Endothelial cell of umbilical vein (primary cell): ENCODE measurements at regions not wholly inside any gene's neighbourhood (a gene's known extent, or its start where the extent isn't known, plus 50 kb on each side); places are given as distances from the start of the nearest gene placed in this dataset.

ENCODE experiments used
- BruUV-seq: library from RNA; stranded (reverse); fragments of 400-500 nt; replicated peaks from 2 replicates; lab custom pipeline; 2021; lab: Mats Ljungman, UMichigan
- CTCF ChIA-PET: fragments of 300-600, 350-600 bp; sonication (Branson Sonifier 250); formaldehyde crosslinking; loops from one replicate; lab custom pipeline; 2021; ENCODE audit warnings: antibody characterized with exemption, inconsistent platforms; lab: Charles Lee
- POLR2A ChIA-PET: fragments of 300-600, 350-600 bp; sonication (Branson Sonifier 250); formaldehyde crosslinking; loops from one replicate; lab custom pipeline; 2021; ENCODE audit warnings: antibody characterized with exemption, inconsistent platforms; lab: Charles Lee
- DNase-seq: peaks from one replicate; pipeline ENCODE4 v3.0.0-alpha.2; 2011; ENCODE audit warnings: low read depth, low spot score
- FAIRE-seq: peaks from 2 replicates; lab custom pipeline; 2011; peaks lifted over from hg19 to GRCh38; lab: Jason Lieb, UNC
- H2AFZ ChIP-seq: 2 replicates; pipeline ENCODE4 v1.6.0; 2012; ENCODE audit warnings: low read depth, low read length, control low read depth, inconsistent platforms
- H3K27ac ChIP-seq: 2 replicates; pipeline ENCODE4 v1.5.1; 2011; ENCODE audit warnings: low read depth, mild to moderate bottlenecking, control low read depth, low read length, moderate library complexity; ENCODE audit not compliant: insufficient read depth
- H3K27me3 ChIP-seq, 2 experiments: 2 replicates each; pipeline versions ENCODE4 v1.6.0 to v1.6.1; 2011; ENCODE audit warnings: low read length in 2 of 2, mixed read lengths in 1 of 2; ENCODE audit not compliant: control insufficient read depth in 2 of 2, insufficient read depth in 2 of 2
- H3K36me3 ChIP-seq, 2 experiments: 2 replicates in 1 of 2; 3 replicates in 1 of 2; pipeline ENCODE4 v1.5.1; 2011; ENCODE audit warnings: low read length in 2 of 2, mild to moderate bottlenecking in 1 of 2, moderate library complexity in 1 of 2; ENCODE audit not compliant: control insufficient read depth in 2 of 2, insufficient read depth in 2 of 2; ENCODE audit errors: extremely low read depth in 1 of 2
- H3K4me1 ChIP-seq: 3 replicates; pipeline ENCODE4 v1.5.1; 2011; ENCODE audit warnings: mild to moderate bottlenecking, low read length; ENCODE audit not compliant: control insufficient read depth, insufficient read depth; ENCODE audit errors: extremely low read depth
- H3K4me2 ChIP-seq: 2 replicates; pipeline ENCODE4 v1.6.1; 2011; ENCODE audit warnings: low read length, control low read depth, mixed read lengths; ENCODE audit not compliant: insufficient read depth
- H3K4me3 ChIP-seq, 3 experiments: fragments of 200-600 bp in 1 of 3; sonication (generic), shearing (Covaris generic) in 1 of 3; replicated peaks in 1 of 3; 2 replicates each; pipeline ENCODE4 v1.5.1; 2011 to 2016; ENCODE audit warnings: control low read depth in 3 of 3, low read length in 3 of 3, mild to moderate bottlenecking in 2 of 3, inconsistent platforms in 1 of 3, low read depth in 1 of 3, moderate library complexity in 1 of 3; ENCODE audit not compliant: insufficient read depth in 1 of 3
- H3K79me2 ChIP-seq: 2 replicates; pipeline ENCODE4 v1.6.0; 2012; ENCODE audit warnings: low read length, inconsistent platforms; ENCODE audit not compliant: control insufficient read depth, insufficient read depth
- H3K9ac ChIP-seq: replicated peaks from 2 replicates; pipeline ENCODE3; 2011; ENCODE audit warnings: low read length, control low read depth; ENCODE audit not compliant: insufficient read depth; ENCODE audit errors: extremely low read depth
- H3K9me1 ChIP-seq: replicated peaks from 3 replicates; pipeline ENCODE4 v1.6.0; 2011; ENCODE audit warnings: mild to moderate bottlenecking, low read length; ENCODE audit not compliant: control insufficient read depth, insufficient read depth; ENCODE audit errors: extremely low read depth
- H3K9me3 ChIP-seq: replicated peaks from 2 replicates; pipeline ENCODE4 v1.5.1; 2012; ENCODE audit warnings: low read length, inconsistent platforms; ENCODE audit not compliant: control insufficient read depth, insufficient read depth
- H4K20me1 ChIP-seq: replicated peaks from 2 replicates; pipeline ENCODE3; 2011; ENCODE audit warnings: mild to moderate bottlenecking, low read length; ENCODE audit not compliant: control insufficient read depth, insufficient read depth; ENCODE audit errors: extremely low read depth
- CTCF ChIP-seq, 2 donors: IDR thresholded peaks; 1 replicate in 1 of 2; 2 replicates in 1 of 2; pipeline ENCODE4 v1.5.1; 2011; ENCODE audit warnings: low read length in 2 of 2, mild to moderate bottlenecking in 2 of 2, moderate library complexity in 2 of 2, control low read depth in 1 of 2, inconsistent platforms in 1 of 2, low read depth in 1 of 2; ENCODE audit not compliant: insufficient read depth in 1 of 2; ENCODE audit errors: extremely low read depth in 1 of 2
- FOS ChIP-seq: IDR thresholded peaks from 2 replicates; pipeline ENCODE4 v1.6.1; 2011; ENCODE audit warnings: mild to moderate bottlenecking, low read length, moderate library complexity, borderline replicate concordance; ENCODE audit not compliant: insufficient read depth
- GATA2 ChIP-seq: IDR thresholded peaks from 2 replicates; pipeline ENCODE4 v1.7.0; 2011; ENCODE audit warnings: low read depth, mild to moderate bottlenecking, moderate library complexity, mixed read lengths, low read length; ENCODE audit not compliant: insufficient read length, insufficient read depth
- JUN ChIP-seq: IDR thresholded peaks from 2 replicates; pipeline ENCODE4 v1.6.1; 2011; ENCODE audit warnings: borderline replicate concordance, low read depth; ENCODE audit not compliant: insufficient read length, insufficient read depth
- MAX ChIP-seq: IDR thresholded peaks from 2 replicates; pipeline ENCODE4 v1.6.1; 2011; ENCODE audit not compliant: insufficient read depth, insufficient read length
- MYC ChIP-seq: IDR thresholded peaks from one replicate; pipeline ENCODE4 v1.6.1; 2011; ENCODE audit warnings: mild to moderate bottlenecking, low read depth, low read length
- POLR2A ChIP-seq: IDR thresholded peaks from 2 replicates; pipeline ENCODE4 v1.6.1; 2012; ENCODE audit warnings: low read depth, mild to moderate bottlenecking, control low read depth, low read length
- POLR2AphosphoS5 ChIP-seq: IDR thresholded peaks from 2 replicates; pipeline ENCODE4 v1.6.1; 2012; ENCODE audit warnings: low read depth, mild to moderate bottlenecking, control low read depth, low read length, moderate library complexity; ENCODE audit not compliant: insufficient read depth
- dilution Hi-C: fragments of 300-500 bp; cut with MboI; formaldehyde crosslinking; loops from one replicate; pipeline ENCODE4 v1.15.0; 2019; ENCODE audit warnings: low sequenced_read_pairs; ENCODE audit not compliant: extremely low pct_ligation_motif_present
- intact Hi-C: fragments of 100-400 bp; cut with micrococcal nuclease; formaldehyde crosslinking; loops from one replicate; pipeline ENCODE4 v1.10.0; 2022

DNA sequence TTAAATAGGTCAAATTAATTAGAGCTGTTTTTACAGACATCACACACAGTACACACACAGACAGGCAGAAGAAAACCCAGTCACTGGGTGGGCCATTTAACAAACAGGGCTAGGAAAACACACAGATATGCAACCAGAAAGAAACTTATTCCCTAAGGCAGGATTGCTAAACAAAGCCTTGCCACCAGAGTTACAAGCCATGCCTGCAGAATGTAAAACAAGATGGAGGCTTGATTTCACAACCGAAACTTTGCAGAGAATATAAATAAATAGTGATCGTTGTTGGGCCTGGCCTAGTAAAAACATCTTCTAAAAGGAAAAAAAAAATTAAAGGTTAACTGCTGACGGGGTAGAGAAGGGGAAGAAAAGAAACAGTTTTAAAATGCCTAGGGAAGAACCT lies 212.3 kb downstream of the NAP1L3 start:
- Histone ChIP-seq H3K36me3 (no peaks in the 10 kb centered on the region), H3K9me3 (no peaks in the 10 kb centered on the region), H3K27me3 (no peaks in the 10 kb centered on the region), H3K4me3 (no peak overlapping the region), H3K79me2 (no peaks in the 10 kb centered on the region), H2AFZ (no peak overlapping the region), H3K9me1 (no peaks in the 10 kb centered on the region), H3K4me1 (no peaks in the 10 kb centered on the region), H4K20me1 (no peaks in the 10 kb centered on the region), H3K4me2 (no peak overlapping the region), H3K27ac (no peak overlapping the region), H3K9ac (no peak overlapping the region)
- CTCF ChIA-PET: no interaction called here
- no peak for TF ChIP-seq FOS
- no peak for TF ChIP-seq POLR2AphosphoS5
- no peak for TF ChIP-seq CTCF (IDR thresholded peaks at IDR 0.05; ENCODE audit: extremely low read depth in 1 of 2, insufficient read depth in 1 of 2, low read depth in 1 of 2, low read length in 2 of 2)
- TF ChIP-seq POLR2A: no peak
- TF ChIP-seq GATA2: no peak
- no peak for TF ChIP-seq MYC
- no peak for TF ChIP-seq JUN
- TF ChIP-seq MAX: no peak
- POLR2A ChIA-PET: no interaction called here
- FAIRE-seq: no peak
- dilution Hi-C loops: no loop called here
- intact Hi-C loops: no loop called here
- no TSS peak for BruUV-seq
- no peak for DNase-seq
